ENCODE measurements at regions not wholly inside any gene's neighbourhood (a gene's known extent, or its start where the extent isn't known, plus 50 kb on each side); places are given as distances from the start of the nearest gene placed in this dataset.

GRCh38 chr5:106106384-106106783 is 1564.4 kb downstream of the EFNA5 start:
- no peak overlapping the region for H3K4me3 Mint-ChIP-seq
- H3K36me3 Mint-ChIP-seq = no peaks in the 10 kb centered on the region
- ChIA-PET CTCF (interaction anchor here (1.1 kb wide), 1 partner anchor 21 kb away, joined by 4 read pairs; no protein-coding TSS in a partner anchor), POLR2A (no interaction called here)
- H3K27me3 Mint-ChIP-seq = no peaks in the 10 kb centered on the region
- H3K4me1 Mint-ChIP-seq (ENCODE audit: low read depth) = no peaks in the 10 kb centered on the region
- peaks cover 7% of the 10 kb centered on the region for H3K9me3 Mint-ChIP-seq
- intact Hi-C loops (cut with micrococcal nuclease) = no loop called here
- DNase-seq = no peak
- no peak overlapping the region for H3K27ac Mint-ChIP-seq

GRCh38 chr5:106097340-106097739 is 1573.4 kb downstream of the EFNA5 start:
- ChIA-PET POLR2A (no interaction called here), CTCF (no interaction called here)
- Mint-ChIP-seq H3K27me3 (no peaks in the 10 kb centered on the region), H3K9me3 (peaks cover 15% of the 10 kb centered on the region), H3K36me3 (no peaks in the 10 kb centered on the region), H3K4me3 (no peak overlapping the region), H3K27ac (no peak overlapping the region), H3K4me1 (ENCODE audit: low read depth) (no peaks in the 10 kb centered on the region)
- intact Hi-C loops (cut with micrococcal nuclease) = no loop called here
- DNase-seq = no peak

GRCh38 chr5:106094839-106095238 is 1575.9 kb downstream of the EFNA5 start:
- Mint-ChIP-seq H3K9me3 (peaks cover 14% of the 10 kb centered on the region), H3K36me3 (no peaks in the 10 kb centered on the region), H3K27me3 (no peaks in the 10 kb centered on the region), H3K4me1 (ENCODE audit: low read depth) (no peaks in the 10 kb centered on the region), H3K27ac (no peak overlapping the region), H3K4me3 (no peak overlapping the region)
- ChIA-PET CTCF (no interaction called here), POLR2A (no interaction called here)
- intact Hi-C loops (cut with micrococcal nuclease) = no loop called here
- DNase-seq = no peak

GRCh38 chr5:106094204-106094607 is 1576.5 kb downstream of the EFNA5 start:
- POLR2A ChIA-PET = no interaction called here
- Mint-ChIP-seq H3K36me3 (no peaks in the 10 kb centered on the region), H3K27ac (no peak overlapping the region), H3K4me3 (no peak overlapping the region), H3K9me3 (peaks cover 17% of the 10 kb centered on the region), H3K27me3 (no peaks in the 10 kb centered on the region), H3K4me1 (ENCODE audit: low read depth) (no peaks in the 10 kb centered on the region)
- CTCF ChIA-PET = no interaction called here
- DNase-seq = no peak
- intact Hi-C loops (cut with micrococcal nuclease) = no loop called here

- H3K4me3 Mint-ChIP-seq = no peak overlapping the region
- ChIA-PET POLR2A (no interaction called here), CTCF (no interaction called here)
- peaks cover 12% of the 10 kb centered on the region for H3K9me3 Mint-ChIP-seq
- intact Hi-C loops (cut with micrococcal nuclease) = no loop called here
- H3K27me3 Mint-ChIP-seq = no peaks in the 10 kb centered on the region
- H3K4me1 Mint-ChIP-seq (ENCODE audit: low read depth) = no peaks in the 10 kb centered on the region
- H3K36me3 Mint-ChIP-seq = no peaks in the 10 kb centered on the region
- no peak for DNase-seq
- no peak overlapping the region for H3K27ac Mint-ChIP-seq
These were observed 1577.6 kb downstream of the EFNA5 start for GRCh38 chr5:106093134-106093533.

- no peaks in the 10 kb centered on the region for H3K27me3 Mint-ChIP-seq
- H3K27ac Mint-ChIP-seq = no peak overlapping the region
- peaks cover 12% of the 10 kb centered on the region for H3K9me3 Mint-ChIP-seq
- ChIA-PET POLR2A (no interaction called here), CTCF (no interaction called here)
- intact Hi-C loops (cut with micrococcal nuclease) = no loop called here
- DNase-seq = no peak
- H3K4me3 Mint-ChIP-seq = no peak overlapping the region
- H3K4me1 Mint-ChIP-seq (ENCODE audit: low read depth) = no peaks in the 10 kb centered on the region
- H3K36me3 Mint-ChIP-seq = no peaks in the 10 kb centered on the region
These were observed 1578.3 kb downstream of the EFNA5 start for GRCh38 chr5:106092455-106092854.

GRCh38 chr5:106089073-106089472 is 1581.7 kb downstream of the EFNA5 start:
- H3K9me3 Mint-ChIP-seq = peaks cover 9% of the 10 kb centered on the region
- intact Hi-C loops (cut with micrococcal nuclease) = no loop called here
- H3K36me3 Mint-ChIP-seq = no peaks in the 10 kb centered on the region
- no peaks in the 10 kb centered on the region for H3K27me3 Mint-ChIP-seq
- no peak overlapping the region for H3K4me3 Mint-ChIP-seq
- H3K27ac Mint-ChIP-seq = no peak overlapping the region
- POLR2A ChIA-PET = no interaction called here
- CTCF ChIA-PET = no interaction called here
- DNase-seq = no peak
- no peaks in the 10 kb centered on the region for H3K4me1 Mint-ChIP-seq (ENCODE audit: low read depth)

GRCh38 chr5:106088462-106088861 is 1582.3 kb downstream of the EFNA5 start:
- ChIA-PET CTCF (no interaction called here), POLR2A (no interaction called here)
- intact Hi-C loops (cut with micrococcal nuclease) = no loop called here
- Mint-ChIP-seq H3K27me3 (no peaks in the 10 kb centered on the region), H3K27ac (no peak overlapping the region), H3K36me3 (no peaks in the 10 kb centered on the region), H3K4me3 (no peak overlapping the region), H3K9me3 (peaks cover 11% of the 10 kb centered on the region), H3K4me1 (ENCODE audit: low read depth) (no peaks in the 10 kb centered on the region)
- DNase-seq = no peak

GRCh38 chr5:106086352-106086751 is 1584.4 kb downstream of the EFNA5 start:
- no peak overlapping the region for H3K4me3 Mint-ChIP-seq
- no peaks in the 10 kb centered on the region for H3K36me3 Mint-ChIP-seq
- POLR2A ChIA-PET = no interaction called here
- H3K27me3 Mint-ChIP-seq = no peaks in the 10 kb centered on the region
- H3K4me1 Mint-ChIP-seq (ENCODE audit: low read depth) = no peaks in the 10 kb centered on the region
- no peak overlapping the region for H3K27ac Mint-ChIP-seq
- CTCF ChIA-PET = no interaction called here
- intact Hi-C loops (cut with micrococcal nuclease) = no loop called here
- peaks cover 11% of the 10 kb centered on the region for H3K9me3 Mint-ChIP-seq
- no peak for DNase-seq

- CTCF ChIA-PET = interaction anchor here (0.8 kb wide), 1 partner anchor 21 kb away, joined by 4 read pairs; no protein-coding TSS in a partner anchor
- Mint-ChIP-seq H3K27ac (no peak overlapping the region), H3K4me3 (no peak overlapping the region), H3K4me1 (ENCODE audit: low read depth) (no peaks in the 10 kb centered on the region), H3K9me3 (peaks cover 9% of the 10 kb centered on the region), H3K36me3 (no peaks in the 10 kb centered on the region), H3K27me3 (no peaks in the 10 kb centered on the region)
- no peak for DNase-seq
- POLR2A ChIA-PET = no interaction called here
- intact Hi-C loops (cut with micrococcal nuclease) = no loop called here
These were observed 1585.2 kb downstream of the EFNA5 start for GRCh38 chr5:106085556-106085955.

- no peaks in the 10 kb centered on the region for H3K27me3 Mint-ChIP-seq
- no peak for DNase-seq
- CTCF ChIA-PET = interaction anchor here (0.8 kb wide), 1 partner anchor 21 kb away, joined by 4 read pairs; no protein-coding TSS in a partner anchor
- H3K27ac Mint-ChIP-seq = no peak overlapping the region
- intact Hi-C loops (cut with micrococcal nuclease) = no loop called here
- peaks cover 8% of the 10 kb centered on the region for H3K9me3 Mint-ChIP-seq
- no peaks in the 10 kb centered on the region for H3K36me3 Mint-ChIP-seq
- no peaks in the 10 kb centered on the region for H3K4me1 Mint-ChIP-seq (ENCODE audit: low read depth)
- H3K4me3 Mint-ChIP-seq = no peak overlapping the region
- POLR2A ChIA-PET = no interaction called here
These were observed 1585.6 kb downstream of the EFNA5 start for GRCh38 chr5:106085136-106085535.

GRCh38 chr5:106080535-106080934 is 1590.2 kb downstream of the EFNA5 start:
- POLR2A ChIA-PET = no interaction called here
- H3K9me3 Mint-ChIP-seq = peaks cover 5% of the 10 kb centered on the region
- DNase-seq = no peak
- no peaks in the 10 kb centered on the region for H3K36me3 Mint-ChIP-seq
- no peak overlapping the region for H3K27ac Mint-ChIP-seq
- CTCF ChIA-PET = no interaction called here
- H3K4me3 Mint-ChIP-seq = no peak overlapping the region
- H3K4me1 Mint-ChIP-seq (ENCODE audit: low read depth) = no peaks in the 10 kb centered on the region
- H3K27me3 Mint-ChIP-seq = no peaks in the 10 kb centered on the region
- intact Hi-C loops (cut with micrococcal nuclease) = no loop called here

GRCh38 chr5:106076655-106077054 is 1594.1 kb downstream of the EFNA5 start:
- no peak overlapping the region for H3K27ac Mint-ChIP-seq
- peaks cover 5% of the 10 kb centered on the region for H3K9me3 Mint-ChIP-seq
- H3K4me1 Mint-ChIP-seq (ENCODE audit: low read depth) = no peaks in the 10 kb centered on the region
- DNase-seq = no peak
- H3K4me3 Mint-ChIP-seq = no peak overlapping the region
- H3K27me3 Mint-ChIP-seq = no peaks in the 10 kb centered on the region
- intact Hi-C loops (cut with micrococcal nuclease) = no loop called here
- POLR2A ChIA-PET = no interaction called here
- CTCF ChIA-PET = no interaction called here
- H3K36me3 Mint-ChIP-seq = no peaks in the 10 kb centered on the region

GRCh38 chr5:106072208-106072607 is 1598.5 kb downstream of the EFNA5 start:
- no peaks in the 10 kb centered on the region for H3K27me3 Mint-ChIP-seq
- H3K4me1 Mint-ChIP-seq (ENCODE audit: low read depth) = no peaks in the 10 kb centered on the region
- H3K36me3 Mint-ChIP-seq = no peaks in the 10 kb centered on the region
- CTCF ChIA-PET = no interaction called here
- H3K4me3 Mint-ChIP-seq = no peak overlapping the region
- POLR2A ChIA-PET = no interaction called here
- H3K9me3 Mint-ChIP-seq = peaks cover 19% of the 10 kb centered on the region
- H3K27ac Mint-ChIP-seq = no peak overlapping the region
- intact Hi-C loops (cut with micrococcal nuclease) = no loop called here
- no peak for DNase-seq

Data from activated CD4-positive, alpha-beta memory T cell treated with anti-CD3 and anti-CD28 coated beads for 36 hours (primary cell).